Right atrium auricular region (tissue), 2 donors: ENCODE measurements at regions not wholly inside any gene's neighbourhood (a gene's known extent, or its start where the extent isn't known, plus 50 kb on each side); places are given as distances from the start of the nearest gene placed in this dataset.

ENCODE experiments used
- DNase-seq: peaks from one replicate; pipeline ENCODE4 v3.0.0-alpha.2; 2019; ENCODE audit warnings: low spot score
- H3K27ac ChIP-seq, 2 donors: fragments of 200-600 bp; sonication (generic); 1 replicate in 1 of 2; 2 replicates in 1 of 2; pipeline ENCODE4 v1.5.1; 2016 to 2019
- H3K27me3 ChIP-seq, 2 donors: fragments of 200-600 bp; sonication (generic); one replicate each; pipeline versions ENCODE4 v1.5.1 to v1.6.0; 2017 to 2019
- H3K36me3 ChIP-seq: fragments of 200-600 bp; sonication (generic); one replicate; pipeline ENCODE4 v1.5.1; 2016
- H3K4me1 ChIP-seq, 2 donors: fragments of 200-600 bp; sonication (generic); one replicate each; pipeline versions ENCODE4 v1.5.1 to v1.6.0; 2017 to 2019
- H3K4me3 ChIP-seq, 2 donors: fragments of 200-600 bp; sonication (generic); 1 replicate in 1 of 2; 2 replicates in 1 of 2; pipeline ENCODE4 v1.5.1; 2017 to 2019; ENCODE audit warnings: mild to moderate bottlenecking in 1 of 2, moderate library complexity in 1 of 2
- H3K9me3 ChIP-seq, 2 donors: fragments of 200-600 bp; sonication (generic); one replicate each; pipeline ENCODE4 v1.5.1; 2019
- TF ChIP-seq, protein P1 (sequence below), 2 donors: fragments of 200-600 bp; sonication (generic); IDR thresholded peaks; one replicate each; pipeline ENCODE4 v1.5.1; 2019; ENCODE audit warnings: antibody characterized with exemption in 2 of 2

DNA sequence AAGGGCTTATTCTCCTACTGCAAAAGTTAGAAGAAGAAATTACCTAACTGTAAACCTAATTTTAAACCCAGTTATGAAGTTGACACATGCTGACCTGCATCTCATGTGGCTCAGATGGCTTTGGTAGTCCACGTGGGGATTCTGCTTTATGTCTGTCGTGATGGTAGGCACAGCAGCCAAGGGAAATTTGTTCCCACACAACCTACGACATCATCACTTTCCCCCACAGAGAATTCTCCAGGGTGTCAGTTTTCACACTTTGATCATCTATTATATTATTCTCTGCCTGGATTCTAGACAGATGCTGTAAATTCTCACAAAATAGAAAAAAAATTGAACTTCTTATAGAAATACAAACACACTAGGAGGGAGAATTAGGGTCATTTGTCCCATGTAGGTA is 70.6 kb downstream of the PTHLH start:
- DNase-seq: no peak
- Histone ChIP-seq H3K4me1 (peaks cover 0 to 10% of the 10 kb centered on the region in 2 donors), H3K36me3 (no peaks in the 10 kb centered on the region), H3K4me3 (no peak overlapping the region), H3K9me3 (no peaks in the 10 kb centered on the region), H3K27me3 (no peaks in the 10 kb centered on the region), H3K27ac (no peak overlapping the region)
- TF ChIP-seq, protein P1, sequence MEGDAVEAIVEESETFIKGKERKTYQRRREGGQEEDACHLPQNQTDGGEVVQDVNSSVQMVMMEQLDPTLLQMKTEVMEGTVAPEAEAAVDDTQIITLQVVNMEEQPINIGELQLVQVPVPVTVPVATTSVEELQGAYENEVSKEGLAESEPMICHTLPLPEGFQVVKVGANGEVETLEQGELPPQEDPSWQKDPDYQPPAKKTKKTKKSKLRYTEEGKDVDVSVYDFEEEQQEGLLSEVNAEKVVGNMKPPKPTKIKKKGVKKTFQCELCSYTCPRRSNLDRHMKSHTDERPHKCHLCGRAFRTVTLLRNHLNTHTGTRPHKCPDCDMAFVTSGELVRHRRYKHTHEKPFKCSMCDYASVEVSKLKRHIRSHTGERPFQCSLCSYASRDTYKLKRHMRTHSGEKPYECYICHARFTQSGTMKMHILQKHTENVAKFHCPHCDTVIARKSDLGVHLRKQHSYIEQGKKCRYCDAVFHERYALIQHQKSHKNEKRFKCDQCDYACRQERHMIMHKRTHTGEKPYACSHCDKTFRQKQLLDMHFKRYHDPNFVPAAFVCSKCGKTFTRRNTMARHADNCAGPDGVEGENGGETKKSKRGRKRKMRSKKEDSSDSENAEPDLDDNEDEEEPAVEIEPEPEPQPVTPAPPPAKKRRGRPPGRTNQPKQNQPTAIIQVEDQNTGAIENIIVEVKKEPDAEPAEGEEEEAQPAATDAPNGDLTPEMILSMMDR (IDR thresholded peaks at IDR 0.05): no peak

DNA sequence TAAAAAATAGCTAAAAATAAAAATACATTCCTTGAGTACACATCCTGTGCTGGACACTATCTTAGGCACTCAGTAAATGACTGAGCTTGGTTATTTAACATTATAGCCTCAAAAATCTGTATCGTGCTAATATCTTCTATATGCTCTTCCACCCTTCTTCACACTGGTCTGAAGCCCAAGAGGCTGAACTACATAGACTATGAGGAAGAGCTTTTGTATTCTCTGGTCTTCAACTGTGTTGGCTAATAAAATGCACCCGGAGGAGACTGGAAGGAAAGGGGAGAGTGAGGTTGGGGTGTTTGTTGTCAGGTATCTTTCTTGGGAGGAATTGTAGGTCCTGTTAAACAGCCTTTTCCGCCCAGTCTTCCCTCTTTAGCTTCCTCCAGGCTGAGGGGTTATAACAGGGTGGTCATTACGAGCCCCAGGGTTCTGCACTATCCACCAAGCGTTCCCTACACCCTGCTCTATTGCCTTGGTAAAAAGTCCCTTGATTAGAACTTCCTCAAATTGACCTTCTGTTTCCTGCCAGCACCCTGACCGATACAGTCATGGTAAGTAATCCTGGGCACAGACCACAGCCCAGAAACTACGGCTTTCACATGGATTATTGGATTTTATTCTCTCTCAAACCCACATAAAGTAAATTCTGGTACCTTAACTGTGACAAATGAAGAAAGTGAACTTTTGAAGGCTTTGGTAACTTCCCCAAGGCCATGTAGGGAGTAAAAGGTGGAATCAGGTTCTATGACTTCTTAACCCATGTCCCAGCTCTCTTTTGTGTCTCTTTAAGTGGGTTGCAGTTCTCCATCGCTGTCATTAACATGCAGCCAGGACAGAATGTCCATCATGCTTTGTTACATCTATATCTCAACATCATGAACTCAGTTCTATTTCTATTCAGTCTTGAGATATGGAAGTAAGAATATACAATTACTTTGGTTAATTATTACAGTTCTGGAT is 71.3 kb downstream of the PTHLH start:
- Histone ChIP-seq H3K27me3 (no peaks in the 10 kb centered on the region), H3K27ac (no peak overlapping the region), H3K36me3 (no peaks in the 10 kb centered on the region), H3K4me1 (peaks cover 0 to 10% of the 10 kb centered on the region in 2 donors), H3K4me3 (no peak overlapping the region), H3K9me3 (no peaks in the 10 kb centered on the region)
- no peak for DNase-seq
- TF ChIP-seq, protein P1 (IDR thresholded peaks at IDR 0.05): no peak

DNA sequence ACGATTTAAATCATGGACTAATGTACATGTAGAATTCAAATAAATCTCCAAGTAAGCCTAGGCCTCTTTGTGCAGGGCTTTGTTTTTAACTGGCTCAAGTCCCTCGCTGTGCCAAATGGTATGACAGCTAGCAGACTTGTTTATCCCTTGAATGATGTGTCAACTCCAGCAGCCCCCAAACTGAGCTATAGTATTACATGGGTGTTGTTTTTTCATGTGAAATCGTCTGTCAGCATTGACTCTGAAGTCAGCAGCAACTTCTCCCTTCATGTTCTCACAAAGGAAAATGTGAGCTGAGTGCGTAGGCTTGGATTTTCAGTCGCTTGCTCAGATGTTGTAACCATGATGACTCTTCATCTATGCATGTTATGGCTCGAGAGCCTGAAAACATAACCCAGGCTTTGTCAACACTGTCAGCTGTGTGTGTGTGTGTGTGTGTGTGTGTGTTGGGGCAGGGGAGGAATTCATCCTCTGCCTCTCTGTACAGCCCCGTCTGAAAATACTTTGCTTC is 73.3 kb downstream of the PTHLH start:
- Histone ChIP-seq H3K36me3 (no peaks in the 10 kb centered on the region), H3K27me3 (no peaks in the 10 kb centered on the region), H3K4me3 (no peak overlapping the region), H3K4me1 (peaks cover 0 to 10% of the 10 kb centered on the region in 2 donors), H3K27ac (no peak overlapping the region), H3K9me3 (no peaks in the 10 kb centered on the region)
- TF ChIP-seq, protein P1 (IDR thresholded peaks at IDR 0.05): no peak
- DNase-seq: no peak

DNA sequence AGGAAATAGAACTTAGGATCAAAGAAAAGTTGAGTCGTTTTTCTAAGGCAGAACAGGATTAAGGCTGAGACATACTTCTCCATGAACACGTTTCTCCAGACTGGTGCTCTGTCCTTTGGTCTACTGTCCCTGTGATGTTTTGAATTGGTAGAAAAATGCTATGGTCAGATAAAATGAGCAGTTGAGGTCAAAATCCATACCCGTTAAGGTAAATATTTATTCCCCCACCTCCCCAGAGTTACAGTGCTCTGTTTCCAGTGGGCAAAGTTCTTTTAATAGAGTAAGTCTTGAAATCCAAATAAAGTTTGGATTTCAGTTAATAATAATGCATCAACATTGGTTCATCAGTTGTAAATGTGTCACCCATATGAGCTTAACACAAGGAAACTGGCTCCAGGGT is 74.5 kb downstream of the PTHLH start:
- DNase-seq: no peak
- Histone ChIP-seq H3K27me3 (no peaks in the 10 kb centered on the region), H3K9me3 (no peaks in the 10 kb centered on the region), H3K36me3 (no peaks in the 10 kb centered on the region), H3K4me1 (peaks cover 0 to 10% of the 10 kb centered on the region in 2 donors), H3K4me3 (no peak overlapping the region), H3K27ac (no peak overlapping the region)
- TF ChIP-seq, protein P1 (IDR thresholded peaks at IDR 0.05): no peak

DNA sequence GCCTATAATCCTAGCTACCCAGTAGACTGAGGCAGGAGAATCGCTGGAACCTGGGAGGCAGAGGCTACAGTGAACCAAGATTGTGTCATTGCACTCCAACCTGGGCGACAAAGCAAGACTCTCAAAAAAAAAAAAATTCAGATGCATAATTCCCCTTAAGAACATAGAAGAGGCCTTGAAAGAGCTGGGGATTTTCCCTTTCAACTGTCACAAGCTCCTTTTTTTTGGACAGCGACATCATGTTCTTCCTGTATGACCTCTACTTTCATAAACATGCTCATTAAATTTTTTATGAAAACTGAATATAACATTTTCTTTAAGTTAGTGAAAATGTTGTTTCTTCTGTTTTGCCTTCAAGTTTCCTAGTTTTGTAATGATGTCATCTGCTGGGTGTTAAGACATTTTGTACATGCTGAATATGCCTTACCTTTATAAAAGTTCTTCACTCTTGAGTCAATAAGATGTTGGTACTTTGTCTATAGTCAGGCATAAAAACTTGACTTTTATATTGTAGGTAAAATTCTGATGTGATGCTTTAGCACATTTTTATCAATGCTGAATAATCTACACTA is 76.0 kb downstream of the PTHLH start:
- Histone ChIP-seq H3K4me1 (peaks cover 0 to 6% of the 10 kb centered on the region in 2 donors), H3K4me3 (no peak overlapping the region), H3K9me3 (no peaks in the 10 kb centered on the region), H3K36me3 (no peaks in the 10 kb centered on the region), H3K27me3 (no peaks in the 10 kb centered on the region), H3K27ac (no peak overlapping the region)
- TF ChIP-seq, protein P1 (IDR thresholded peaks at IDR 0.05): no peak
- no peak for DNase-seq
